BLaER1 (cell line): ENCODE measurements at regions not wholly inside any gene's neighbourhood (a gene's known extent, or its start where the extent isn't known, plus 50 kb on each side); places are given as distances from the start of the nearest gene placed in this dataset.
"Not testable (repeated sequence)": the region's sequence is repeated elsewhere in the genome, so short reads cannot be mapped to it uniquely, and the experiment has no call there.

Source experiments
- H3K27ac ChIP-seq: shearing (Covaris generic); formaldehyde crosslinking; 2 replicates; pipeline ENCODE4 v1.8.1; 2022
- H3K27me3 ChIP-seq: shearing (Covaris generic); formaldehyde crosslinking; 2 replicates; pipeline ENCODE4 v1.8.1; 2022
- H3K36me3 ChIP-seq: shearing (Covaris generic); formaldehyde crosslinking; 2 replicates; pipeline ENCODE4 v1.8.1; 2022
- H3K4me1 ChIP-seq: shearing (Covaris generic); formaldehyde crosslinking; 2 replicates; pipeline ENCODE4 v1.8.1; 2022
- H3K4me2 ChIP-seq: shearing (Covaris generic); formaldehyde crosslinking; 2 replicates; pipeline ENCODE4 v1.8.1; 2022
- H3K4me3 ChIP-seq: shearing (Covaris generic); formaldehyde crosslinking; 2 replicates; pipeline ENCODE4 v1.8.1; 2022
- H3K9ac ChIP-seq: shearing (Covaris generic); formaldehyde crosslinking; 2 replicates; pipeline ENCODE4 v1.8.1; 2022
- H3K9me3 ChIP-seq: shearing (Covaris generic); formaldehyde crosslinking; 2 replicates; pipeline ENCODE4 v1.8.1; 2022
- H4K20me1 ChIP-seq: shearing (Covaris generic); formaldehyde crosslinking; 2 replicates; pipeline ENCODE4 v1.8.1; 2022
- Cebpa-rat ChIP-seq: shearing (Covaris generic); IDR thresholded peaks from 2 replicates; pipeline ENCODE4 v1.8.1; 2022

DNA sequence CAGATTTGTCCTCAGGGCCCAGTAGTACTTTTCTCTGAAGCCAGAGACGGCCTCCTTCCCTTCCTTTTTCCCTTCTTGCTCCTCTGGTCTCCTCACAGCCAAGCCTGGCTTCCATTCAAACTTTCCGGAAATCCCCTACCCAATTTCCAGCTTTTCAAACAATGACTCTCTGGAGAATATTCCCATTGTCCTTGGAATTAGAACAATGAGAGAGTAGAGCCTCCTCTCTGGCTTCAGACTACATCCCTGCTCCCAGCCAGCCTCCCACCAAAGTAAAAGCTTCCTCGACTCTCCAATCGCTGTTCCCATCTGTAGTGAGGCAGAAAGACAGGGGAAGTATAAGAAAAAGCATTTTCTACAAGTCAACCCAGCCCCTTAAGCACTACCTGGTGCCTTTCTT is 77.7 kb upstream of the SOX13 start:
- Histone ChIP-seq H3K9ac (no peak overlapping the region), H3K9me3 (peaks cover 1% of the 10 kb centered on the region; the same call in 1 of the 2 replicates), H3K4me2 (no peak overlapping the region), H3K27me3 (no peaks in the 10 kb centered on the region), H3K4me1 (no peaks in the 10 kb centered on the region), H4K20me1 (no peaks in the 10 kb centered on the region), H3K4me3 (no peak overlapping the region), H3K27ac (no peak overlapping the region), H3K36me3 (no peaks in the 10 kb centered on the region)
- no peak for TF ChIP-seq Cebpa-rat

- Histone ChIP-seq H3K4me2 (no peak overlapping the region), H3K36me3 (no peaks in the 10 kb centered on the region), H3K4me1 (no peaks in the 10 kb centered on the region), H3K27me3 (no peaks in the 10 kb centered on the region), H4K20me1 (no peaks in the 10 kb centered on the region), H3K9ac (no peak overlapping the region), H3K9me3 (peaks cover 7% of the 10 kb centered on the region; the same call in 1 of the 2 replicates), H3K4me3 (no peak overlapping the region), H3K27ac (no peak overlapping the region)
- TF ChIP-seq Cebpa-rat = no peak
Observed at GRCh38 chr1:203996126-203996525, 76.8 kb upstream of the SOX13 start.

GRCh38 chr1:203998571-203998970 is 74.3 kb upstream of the SOX13 start:
- H4K20me1 ChIP-seq, H3K4me2 ChIP-seq, H3K36me3 ChIP-seq, H3K9ac ChIP-seq, H3K9me3 ChIP-seq, H3K4me1 ChIP-seq, H3K27me3 ChIP-seq, H3K27ac ChIP-seq, H3K4me3 ChIP-seq: not testable (repeated sequence)

- H3K27ac ChIP-seq = no peak overlapping the region
Observed at GRCh38 chr1:203999618-204000017, 73.3 kb upstream of the SOX13 start.

GRCh38 chr1:204001166-204001901 is 71.6 kb upstream of the SOX13 start:
- no peaks in the 10 kb centered on the region for H4K20me1 ChIP-seq
- no peaks in the 10 kb centered on the region for H3K27me3 ChIP-seq
- no peak for TF ChIP-seq Cebpa-rat
- no peak overlapping the region for H3K27ac ChIP-seq
- no peak overlapping the region for H3K9ac ChIP-seq
- H3K4me3 ChIP-seq = no peak overlapping the region
- H3K4me2 ChIP-seq = no peak overlapping the region
- H3K9me3 ChIP-seq = peaks cover 7% of the 10 kb centered on the region; the same call in 1 of the 2 replicates
- H3K4me1 ChIP-seq = no peaks in the 10 kb centered on the region
- no peaks in the 10 kb centered on the region for H3K36me3 ChIP-seq

More at GRCh38 chr1:203999618-204000017, 73.3 kb upstream of the SOX13 start:
- Histone ChIP-seq H3K9me3 (peaks cover 7% of the 10 kb centered on the region; the same call in 1 of the 2 replicates), H3K4me1 (no peaks in the 10 kb centered on the region), H4K20me1 (no peaks in the 10 kb centered on the region), H3K4me3 (no peak overlapping the region), H3K27me3 (no peaks in the 10 kb centered on the region), H3K4me2 (no peak overlapping the region), H3K9ac (no peak overlapping the region), H3K36me3 (no peaks in the 10 kb centered on the region)
- TF ChIP-seq Cebpa-rat = no peak

- Histone ChIP-seq H4K20me1 (no peaks in the 10 kb centered on the region), H3K4me1 (no peaks in the 10 kb centered on the region), H3K36me3 (no peaks in the 10 kb centered on the region), H3K4me2 (no peak overlapping the region), H3K9me3 (peaks cover 7% of the 10 kb centered on the region; the same call in 1 of the 2 replicates), H3K9ac (no peak overlapping the region), H3K4me3 (no peak overlapping the region), H3K27me3 (no peaks in the 10 kb centered on the region), H3K27ac (no peak overlapping the region)
- TF ChIP-seq Cebpa-rat = no peak
Observed at GRCh38 chr1:204002614-204003013, 70.3 kb upstream of the SOX13 start.

GRCh38 chr1:204003536-204003935 is 69.4 kb upstream of the SOX13 start:
- Histone ChIP-seq H3K4me1 (no peaks in the 10 kb centered on the region), H3K27ac (no peak overlapping the region), H3K27me3 (no peaks in the 10 kb centered on the region), H4K20me1 (no peaks in the 10 kb centered on the region), H3K4me3 (no peak overlapping the region), H3K4me2 (no peak overlapping the region), H3K9me3 (peaks cover 7% of the 10 kb centered on the region; the same call in 1 of the 2 replicates), H3K36me3 (no peaks in the 10 kb centered on the region), H3K9ac (no peak overlapping the region)
- no peak for TF ChIP-seq Cebpa-rat

GRCh38 chr1:204011426-204011825 is 61.5 kb upstream of the SOX13 start:
- no peak overlapping the region for H3K4me2 ChIP-seq

GRCh38 chr1:204013052-204013451 is 59.9 kb upstream of the SOX13 start:
- H3K4me2 ChIP-seq = no peak overlapping the region
- H3K4me1 ChIP-seq = no peaks in the 10 kb centered on the region
- H3K27me3 ChIP-seq = no peaks in the 10 kb centered on the region
- H4K20me1 ChIP-seq = no peaks in the 10 kb centered on the region
- H3K27ac ChIP-seq = no peak overlapping the region
- H3K4me3 ChIP-seq = no peak overlapping the region
- TF ChIP-seq Cebpa-rat = no peak
- no peaks in the 10 kb centered on the region for H3K36me3 ChIP-seq
- H3K9ac ChIP-seq = no peak overlapping the region
- H3K9me3 ChIP-seq = no peaks in the 10 kb centered on the region

More at GRCh38 chr1:204011426-204011825, 61.5 kb upstream of the SOX13 start:
- H3K27me3 ChIP-seq = no peaks in the 10 kb centered on the region
- H4K20me1 ChIP-seq = no peaks in the 10 kb centered on the region
- no peaks in the 10 kb centered on the region for H3K9me3 ChIP-seq
- no peaks in the 10 kb centered on the region for H3K4me1 ChIP-seq
- H3K27ac ChIP-seq = no peak overlapping the region
- no peaks in the 10 kb centered on the region for H3K36me3 ChIP-seq
- no peak for TF ChIP-seq Cebpa-rat
- no peak overlapping the region for H3K4me3 ChIP-seq
- H3K9ac ChIP-seq = no peak overlapping the region

GRCh38 chr1:204014336-204014735 is 58.6 kb upstream of the SOX13 start:
- TF ChIP-seq Cebpa-rat = no peak
- H3K36me3 ChIP-seq = no peaks in the 10 kb centered on the region
- no peak overlapping the region for H3K4me2 ChIP-seq
- no peaks in the 10 kb centered on the region for H3K9me3 ChIP-seq
- H3K27ac ChIP-seq = no peak overlapping the region
- H3K9ac ChIP-seq = no peak overlapping the region
- H3K4me1 ChIP-seq = no peaks in the 10 kb centered on the region
- H3K4me3 ChIP-seq = no peak overlapping the region
- no peaks in the 10 kb centered on the region for H4K20me1 ChIP-seq
- no peaks in the 10 kb centered on the region for H3K27me3 ChIP-seq

- H3K4me3 ChIP-seq, H3K4me1 ChIP-seq, H4K20me1 ChIP-seq, H3K27ac ChIP-seq, H3K36me3 ChIP-seq, H3K9ac ChIP-seq, H3K9me3 ChIP-seq, H3K4me2 ChIP-seq, H3K27me3 ChIP-seq: not testable (repeated sequence)
Observed at GRCh38 chr1:204014961-204015360, 58.0 kb upstream of the SOX13 start.
